HFF-Myc (cell line): ENCODE measurements at regions not wholly inside any gene's neighbourhood (a gene's known extent, or its start where the extent isn't known, plus 50 kb on each side); places are given as distances from the start of the nearest gene placed in this dataset.

Experiments
- DNase-seq: peaks from one replicate; pipeline ENCODE4 v3.0.0-alpha.2; 2011; ENCODE audit warnings: low read depth; ENCODE audit errors: extremely low read depth
- H3K4me3 ChIP-seq: replicated peaks from 2 replicates; pipeline ENCODE4 v1.5.1; 2011; ENCODE audit warnings: low read depth, mild to moderate bottlenecking, control low read depth, low read length
- TF ChIP-seq, protein P1 (sequence below): IDR thresholded peaks from 2 replicates; pipeline ENCODE4 v1.5.1; 2012; ENCODE audit warnings: mild to moderate bottlenecking, low read depth, low read length, control low read depth; ENCODE audit errors: missing control alignments

- no peak overlapping the region for H3K4me3 ChIP-seq
- TF ChIP-seq, protein P1, sequence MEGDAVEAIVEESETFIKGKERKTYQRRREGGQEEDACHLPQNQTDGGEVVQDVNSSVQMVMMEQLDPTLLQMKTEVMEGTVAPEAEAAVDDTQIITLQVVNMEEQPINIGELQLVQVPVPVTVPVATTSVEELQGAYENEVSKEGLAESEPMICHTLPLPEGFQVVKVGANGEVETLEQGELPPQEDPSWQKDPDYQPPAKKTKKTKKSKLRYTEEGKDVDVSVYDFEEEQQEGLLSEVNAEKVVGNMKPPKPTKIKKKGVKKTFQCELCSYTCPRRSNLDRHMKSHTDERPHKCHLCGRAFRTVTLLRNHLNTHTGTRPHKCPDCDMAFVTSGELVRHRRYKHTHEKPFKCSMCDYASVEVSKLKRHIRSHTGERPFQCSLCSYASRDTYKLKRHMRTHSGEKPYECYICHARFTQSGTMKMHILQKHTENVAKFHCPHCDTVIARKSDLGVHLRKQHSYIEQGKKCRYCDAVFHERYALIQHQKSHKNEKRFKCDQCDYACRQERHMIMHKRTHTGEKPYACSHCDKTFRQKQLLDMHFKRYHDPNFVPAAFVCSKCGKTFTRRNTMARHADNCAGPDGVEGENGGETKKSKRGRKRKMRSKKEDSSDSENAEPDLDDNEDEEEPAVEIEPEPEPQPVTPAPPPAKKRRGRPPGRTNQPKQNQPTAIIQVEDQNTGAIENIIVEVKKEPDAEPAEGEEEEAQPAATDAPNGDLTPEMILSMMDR: no peak
- no peak for DNase-seq
These were observed 72.1 kb upstream of the MAGI1 start for GRCh38 chr3:66110840-66111239.

GRCh38 chr3:66107855-66108254 is 69.1 kb upstream of the MAGI1 start:
- no peak overlapping the region for H3K4me3 ChIP-seq
- TF ChIP-seq, protein P1: no peak
- peak; percentile 79 for DNase-seq

- H3K4me3 ChIP-seq: no peak overlapping the region
- DNase-seq: no peak
- TF ChIP-seq, protein P1: no peak
These were observed 68.1 kb upstream of the MAGI1 start for GRCh38 chr3:66106788-66107187.

DNA sequence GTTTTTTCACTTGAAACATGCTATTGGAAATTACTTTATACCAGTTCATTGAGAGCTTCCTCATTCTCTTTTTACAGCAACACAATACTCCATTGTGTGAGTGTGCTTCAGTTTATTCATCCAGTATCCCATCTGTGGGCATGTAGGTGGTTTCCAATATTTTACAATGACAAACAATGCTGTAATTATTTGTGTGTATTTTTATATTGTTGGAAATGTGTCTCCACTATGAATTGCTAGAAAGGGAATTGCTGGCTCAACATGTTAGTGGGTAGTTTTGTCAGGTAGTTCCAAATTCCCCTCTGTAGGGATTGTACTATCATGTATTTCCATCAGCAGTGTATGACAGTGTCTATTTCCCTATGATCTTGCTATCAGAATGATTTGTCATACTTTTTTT is 65.8 kb upstream of the MAGI1 start:
- H3K4me3 ChIP-seq: no peak overlapping the region
- TF ChIP-seq, protein P1: no peak
- no peak for DNase-seq

- no peak for DNase-seq
- TF ChIP-seq, protein P1: no peak
These were observed 65.0 kb upstream of the MAGI1 start for GRCh38 chr3:66103729-66104128.

GRCh38 chr3:66101901-66102300 is 63.2 kb upstream of the MAGI1 start:
- H3K4me3 ChIP-seq: no peak overlapping the region
- TF ChIP-seq, protein P1: no peak
- no peak for DNase-seq

More at GRCh38 chr3:66103729-66104128, 65.0 kb upstream of the MAGI1 start:
- no peak overlapping the region for H3K4me3 ChIP-seq

DNA sequence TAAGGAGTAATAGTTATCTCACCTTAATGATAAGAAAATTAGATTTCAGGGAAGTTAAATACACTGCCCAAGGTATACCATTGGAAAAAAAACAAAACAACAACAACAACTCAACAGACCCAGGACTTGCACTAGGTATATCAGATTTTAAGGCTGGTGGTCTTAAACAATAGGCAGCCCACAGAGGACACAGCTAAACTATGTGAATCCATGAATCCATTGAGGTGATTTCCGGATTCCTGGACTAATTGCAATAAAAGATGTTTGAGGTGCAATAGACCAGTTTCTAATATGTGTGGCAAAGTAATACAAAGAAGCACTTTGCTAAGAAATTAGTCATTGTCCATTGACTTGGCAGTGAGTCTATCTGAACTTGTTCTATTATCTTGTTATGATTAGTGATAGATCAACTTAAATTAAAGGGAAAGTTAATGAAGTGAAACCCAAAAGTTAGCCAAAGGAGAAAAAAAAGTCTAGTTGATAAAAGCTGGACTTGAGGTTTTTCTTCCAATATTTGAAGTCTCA is 60.9 kb upstream of the MAGI1 start:
- DNase-seq: no peak
- TF ChIP-seq, protein P1: no peak
- H3K4me3 ChIP-seq: no peak overlapping the region
